Stomach (tissue), 8 donors: ENCODE measurements at regions not wholly inside any gene's neighbourhood (a gene's known extent, or its start where the extent isn't known, plus 50 kb on each side); places are given as distances from the start of the nearest gene placed in this dataset.

Experiments
- DNase-seq, 2 donors: peaks; one replicate each; pipeline versions ENCODE4 v3.0.0 to v3.0.0-alpha.2; 2013 to 2019
- H3K27ac ChIP-seq, 5 donors: fragments of 200-600 bp in 4 of 5; sonication (generic) in 4 of 5; one replicate each; pipeline ENCODE4 v1.5.1; 2013 to 2019; ENCODE audit warnings: mild to moderate bottlenecking in 1 of 5, moderate library complexity in 1 of 5
- H3K27me3 ChIP-seq, 3 donors: fragments of 200-600 bp; sonication (generic); one replicate each; pipeline ENCODE4 v1.5.1; 2017 to 2019; ENCODE audit warnings: mixed run types in 1 of 3
- H3K36me3 ChIP-seq, 4 donors: fragments of 200-600 bp; sonication (generic); 1 replicate in 3 of 4; 2 replicates in 1 of 4; pipeline ENCODE4 v1.5.1; 2016 to 2019
- H3K4me1 ChIP-seq, 4 donors: fragments of 200-600 bp; sonication (generic); one replicate each; pipeline ENCODE4 v1.5.1; 2016 to 2019
- H3K4me3 ChIP-seq, 4 donors: fragments of 200-600 bp; sonication (generic) in 3 of 4; one replicate each; pipeline ENCODE4 v1.5.1; 2016 to 2019; ENCODE audit warnings: mild to moderate bottlenecking in 1 of 4
- H3K9me3 ChIP-seq, 4 donors: fragments of 200-600 bp; sonication (generic); one replicate each; pipeline ENCODE4 v1.5.1; 2016 to 2019
- EP300 ChIP-seq: sonication (generic); formaldehyde crosslinking; IDR thresholded peaks from one replicate; pipeline ENCODE4 v1.6.1; 2017; ENCODE audit warnings: antibody characterized with exemption
- POLR2A ChIP-seq, 4 donors: fragments of 450-650 bp; IDR thresholded peaks; one replicate each; pipeline ENCODE4 v1.6.1; 2016; ENCODE audit warnings: antibody characterized with exemption in 4 of 4, control low read depth in 2 of 4, mild to moderate bottlenecking in 1 of 4, moderate library complexity in 1 of 4
- POLR2AphosphoS5 ChIP-seq, 3 donors: sonication (generic); formaldehyde crosslinking; IDR thresholded peaks; one replicate each; pipeline ENCODE4 v1.6.1; 2016; ENCODE audit warnings: antibody characterized with exemption in 3 of 3
- WGBS, 5 donors: extraction: QIAGEN DNeasy Blood & Tissue Kit in 3 of 5; methylation state at CpG; one replicate each; pipeline versions ENCODE4 v1.1.5 to v1.1.7; 2013 to 2018; 5-methylcytosine and 5-hydroxymethylcytosine counted together
- intact Hi-C: fragments of 100-400 bp; cut with DNase I; formaldehyde crosslinking; loops from one replicate; pipeline ENCODE4 v1.15.1; 2023; ENCODE audit warnings: low total_unique reads
- TF ChIP-seq, protein P1 (sequence below), 7 experiments: fragments of 450-650 bp in 4 of 7; fragments of 200-600 bp in 3 of 7; sonication (generic) in 3 of 7; IDR thresholded peaks; one replicate each; pipeline ENCODE4 v1.5.1; 2016 to 2019; ENCODE audit warnings: antibody characterized with exemption in 7 of 7, control low read depth in 2 of 7, mild to moderate bottlenecking in 1 of 7
- donor health status: healthy with polysubstance abuse.
- donor health status: Bipolar disorder and iron deficiency.
- donor health status: healthy.

DNA sequence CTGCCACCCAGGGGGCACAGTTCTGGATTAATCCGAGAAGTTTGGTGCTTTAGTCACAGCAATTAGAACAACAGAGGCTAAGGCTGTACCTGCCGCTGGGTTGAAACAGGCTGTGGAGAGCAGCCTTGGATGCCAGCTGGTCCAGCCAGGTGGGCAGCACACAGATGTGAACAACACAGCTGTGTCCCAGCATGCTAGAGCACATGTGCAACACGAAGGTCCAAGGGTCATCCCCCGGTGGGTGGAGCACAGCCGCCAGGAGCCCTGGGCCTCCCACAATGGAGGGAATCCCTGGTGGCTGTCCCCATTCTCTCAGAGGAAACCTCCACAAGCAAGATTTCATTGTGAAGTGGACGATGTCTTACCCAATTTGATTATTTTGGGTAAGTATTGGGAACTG, 99.2 kb upstream of the SYNDIG1 start:
- no peak for DNase-seq
- 85 to 92% (median 87%) methylated on average over 6 of the region's 6 CpGs for WGBS, 5 donors
- Histone ChIP-seq H3K4me1 (no peaks in the 10 kb centered on the region), H3K36me3 (no peaks in the 10 kb centered on the region), H3K27me3 (no peaks in the 10 kb centered on the region), H3K4me3 (no peak overlapping the region), H3K27ac (no peak overlapping the region), H3K9me3 (no peaks in the 10 kb centered on the region)
- intact Hi-C loops = no loop called here
- TF ChIP-seq POLR2AphosphoS5 (IDR thresholded peaks at IDR 0.05) (no peak), POLR2A (IDR thresholded peaks at IDR 0.05) (no peak)

DNA sequence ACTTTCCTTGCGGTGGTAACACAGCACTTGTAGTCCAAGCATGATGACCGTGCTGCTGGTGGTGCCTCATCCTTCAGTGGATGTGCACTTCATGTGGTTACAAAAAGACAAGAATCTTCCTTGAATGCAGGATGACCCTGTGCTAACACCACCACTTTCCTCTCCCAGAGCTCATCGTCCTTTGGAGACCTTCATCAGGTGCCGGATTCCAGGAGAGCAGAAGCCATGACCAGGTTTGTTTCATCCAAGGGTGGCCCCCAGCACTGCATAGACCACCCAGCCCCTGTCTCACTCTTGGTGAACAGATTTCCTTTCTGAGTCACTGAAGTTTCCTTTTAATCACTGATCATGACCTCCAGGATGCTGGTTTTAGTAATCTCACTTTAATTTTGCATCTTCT, 101.2 kb upstream of the SYNDIG1 start:
- Histone ChIP-seq H3K27ac (no peak overlapping the region), H3K36me3 (no peaks in the 10 kb centered on the region), H3K4me1 (peaks cover 0 to 6% (median 0%) of the 10 kb centered on the region in 4 donors), H3K9me3 (no peaks in the 10 kb centered on the region), H3K27me3 (no peaks in the 10 kb centered on the region), H3K4me3 (no peak overlapping the region)
- intact Hi-C loops = no loop called here
- TF ChIP-seq, protein P1, sequence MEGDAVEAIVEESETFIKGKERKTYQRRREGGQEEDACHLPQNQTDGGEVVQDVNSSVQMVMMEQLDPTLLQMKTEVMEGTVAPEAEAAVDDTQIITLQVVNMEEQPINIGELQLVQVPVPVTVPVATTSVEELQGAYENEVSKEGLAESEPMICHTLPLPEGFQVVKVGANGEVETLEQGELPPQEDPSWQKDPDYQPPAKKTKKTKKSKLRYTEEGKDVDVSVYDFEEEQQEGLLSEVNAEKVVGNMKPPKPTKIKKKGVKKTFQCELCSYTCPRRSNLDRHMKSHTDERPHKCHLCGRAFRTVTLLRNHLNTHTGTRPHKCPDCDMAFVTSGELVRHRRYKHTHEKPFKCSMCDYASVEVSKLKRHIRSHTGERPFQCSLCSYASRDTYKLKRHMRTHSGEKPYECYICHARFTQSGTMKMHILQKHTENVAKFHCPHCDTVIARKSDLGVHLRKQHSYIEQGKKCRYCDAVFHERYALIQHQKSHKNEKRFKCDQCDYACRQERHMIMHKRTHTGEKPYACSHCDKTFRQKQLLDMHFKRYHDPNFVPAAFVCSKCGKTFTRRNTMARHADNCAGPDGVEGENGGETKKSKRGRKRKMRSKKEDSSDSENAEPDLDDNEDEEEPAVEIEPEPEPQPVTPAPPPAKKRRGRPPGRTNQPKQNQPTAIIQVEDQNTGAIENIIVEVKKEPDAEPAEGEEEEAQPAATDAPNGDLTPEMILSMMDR (IDR thresholded peaks at IDR 0.05) = no peak
- TF ChIP-seq POLR2AphosphoS5 (IDR thresholded peaks at IDR 0.05) = no peak
- no peak for TF ChIP-seq EP300
- TF ChIP-seq POLR2A (IDR thresholded peaks at IDR 0.05) = no peak
- WGBS, 5 donors = 92 to 98% (median 97%) methylated on average over 4 of the region's 4 CpGs
- DNase-seq = no peak

DNA sequence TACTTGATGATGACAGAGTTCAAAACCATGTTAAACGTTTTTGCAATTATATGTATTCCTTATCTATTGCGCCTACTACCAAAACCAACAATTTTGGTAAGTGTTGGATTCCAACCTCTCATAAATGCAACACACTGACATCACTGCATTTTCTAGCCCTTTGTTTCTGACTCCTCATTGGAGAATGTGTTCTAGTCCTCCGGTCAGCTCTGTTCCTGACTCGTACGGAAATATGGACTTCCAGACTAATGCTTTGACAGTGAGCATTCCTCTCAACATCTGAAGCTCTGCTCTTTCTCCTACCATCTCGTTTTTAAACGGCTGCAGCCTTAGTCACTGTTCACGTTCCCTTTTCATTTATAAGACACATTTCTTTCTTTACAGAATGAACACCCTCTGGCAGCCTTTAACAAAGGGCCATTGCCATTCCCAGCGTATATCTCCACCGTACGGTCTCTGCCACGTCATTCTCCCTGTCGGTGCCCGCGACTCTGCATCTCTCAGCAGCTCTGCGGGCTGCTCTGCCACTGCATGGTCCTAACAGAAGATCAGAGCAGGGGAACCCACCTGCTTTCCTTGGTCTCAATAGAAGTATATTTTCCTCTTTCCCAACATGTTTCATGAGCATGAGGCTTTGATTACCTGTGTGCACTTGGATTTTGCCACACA, 103.0 kb upstream of the SYNDIG1 start:
- peaks cover 0 to 13% (median 10%) of the 10 kb centered on the region in 4 donors for H3K9me3 ChIP-seq
- H3K27ac ChIP-seq = no peak overlapping the region
- intact Hi-C loops = no loop called here
- DNase-seq = no peak
- no peaks in the 10 kb centered on the region for H3K36me3 ChIP-seq
- WGBS, 5 donors = 88 to 94% (median 92%) methylated on average over 16 of the region's 16 CpGs
- TF ChIP-seq POLR2A (IDR thresholded peaks at IDR 0.05) = no peak
- TF ChIP-seq, protein P1 (IDR thresholded peaks at IDR 0.05) = no peak
- TF ChIP-seq EP300 = no peak
- TF ChIP-seq POLR2AphosphoS5 (IDR thresholded peaks at IDR 0.05) = no peak
- H3K4me1 ChIP-seq = peaks cover 0 to 6% (median 0%) of the 10 kb centered on the region in 4 donors
- H3K27me3 ChIP-seq = no peaks in the 10 kb centered on the region
- H3K4me3 ChIP-seq = no peak overlapping the region

DNA sequence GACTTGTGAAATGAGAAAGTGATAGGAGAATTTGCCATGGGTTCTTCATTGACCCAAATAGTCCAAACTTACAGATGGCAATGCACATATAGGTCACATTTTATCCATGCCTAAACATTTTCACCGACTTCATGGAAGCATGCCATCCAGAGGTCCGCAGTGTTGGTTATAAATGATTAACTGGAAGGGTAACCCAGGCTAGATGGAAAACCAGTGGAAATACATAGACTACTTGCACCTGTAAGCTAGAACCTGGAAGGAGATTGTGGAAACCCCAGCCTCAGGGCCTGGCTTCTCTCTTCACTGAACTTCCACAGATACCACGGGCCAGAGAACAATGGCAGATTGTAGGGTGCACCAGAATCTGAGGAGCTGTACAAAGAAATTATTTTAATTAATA, 103.8 kb upstream of the SYNDIG1 start:
- DNase-seq = no peak
- TF ChIP-seq POLR2A (IDR thresholded peaks at IDR 0.05) (no peak), EP300 (no peak), POLR2AphosphoS5 (IDR thresholded peaks at IDR 0.05) (no peak)
- TF ChIP-seq, protein P1 (IDR thresholded peaks at IDR 0.05) = no peak
- no peak overlapping the region for H3K27ac ChIP-seq
- H3K36me3 ChIP-seq = no peaks in the 10 kb centered on the region
- H3K4me3 ChIP-seq = no peak overlapping the region
- peaks cover 0 to 6% (median 0%) of the 10 kb centered on the region in 4 donors for H3K4me1 ChIP-seq
- intact Hi-C loops = no loop called here
- H3K9me3 ChIP-seq = peaks cover 0 to 16% (median 10%) of the 10 kb centered on the region in 4 donors
- 30 to 62% (median 43%) methylated on average over 3 of the region's 3 CpGs for WGBS, 5 donors
- H3K27me3 ChIP-seq = no peaks in the 10 kb centered on the region

DNA sequence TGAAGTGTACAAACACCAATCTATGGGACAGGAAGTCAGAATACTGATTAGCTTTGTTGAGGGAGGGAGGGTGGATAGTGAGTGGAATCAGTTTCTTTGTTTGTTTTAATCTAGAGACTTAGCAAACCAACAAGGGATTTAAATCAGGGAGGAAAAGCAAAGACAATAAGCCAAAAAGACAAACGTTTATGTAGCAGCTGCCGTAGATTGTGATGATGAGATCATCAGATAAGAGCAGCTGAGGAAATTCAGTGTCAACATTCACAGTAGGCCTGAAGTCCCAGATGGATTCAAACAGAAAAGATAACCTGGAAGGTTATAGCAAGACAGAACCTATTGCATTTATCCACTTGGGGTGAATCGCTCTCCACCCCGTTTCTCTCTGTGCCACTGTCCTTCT, 104.9 kb upstream of the SYNDIG1 start:
- WGBS, 5 donors = 29 to 40% (median 38%) methylated on average over 4 of the region's 4 CpGs
- no peak for TF ChIP-seq POLR2AphosphoS5 (IDR thresholded peaks at IDR 0.05)
- no peak for TF ChIP-seq POLR2A (IDR thresholded peaks at IDR 0.05)
- Histone ChIP-seq H3K27me3 (no peaks in the 10 kb centered on the region), H3K27ac (no peak overlapping the region), H3K36me3 (no peaks in the 10 kb centered on the region), H3K9me3 (peaks cover 0 to 16% (median 10%) of the 10 kb centered on the region in 4 donors), H3K4me1 (peaks cover 0 to 6% (median 0%) of the 10 kb centered on the region in 4 donors), H3K4me3 (no peak overlapping the region)
- intact Hi-C loops = no loop called here
- no peak for DNase-seq
